ENCODE measurements at regions not wholly inside any gene's neighbourhood (a gene's known extent, or its start where the extent isn't known, plus 50 kb on each side); places are given as distances from the start of the nearest gene placed in this dataset.

DNA sequence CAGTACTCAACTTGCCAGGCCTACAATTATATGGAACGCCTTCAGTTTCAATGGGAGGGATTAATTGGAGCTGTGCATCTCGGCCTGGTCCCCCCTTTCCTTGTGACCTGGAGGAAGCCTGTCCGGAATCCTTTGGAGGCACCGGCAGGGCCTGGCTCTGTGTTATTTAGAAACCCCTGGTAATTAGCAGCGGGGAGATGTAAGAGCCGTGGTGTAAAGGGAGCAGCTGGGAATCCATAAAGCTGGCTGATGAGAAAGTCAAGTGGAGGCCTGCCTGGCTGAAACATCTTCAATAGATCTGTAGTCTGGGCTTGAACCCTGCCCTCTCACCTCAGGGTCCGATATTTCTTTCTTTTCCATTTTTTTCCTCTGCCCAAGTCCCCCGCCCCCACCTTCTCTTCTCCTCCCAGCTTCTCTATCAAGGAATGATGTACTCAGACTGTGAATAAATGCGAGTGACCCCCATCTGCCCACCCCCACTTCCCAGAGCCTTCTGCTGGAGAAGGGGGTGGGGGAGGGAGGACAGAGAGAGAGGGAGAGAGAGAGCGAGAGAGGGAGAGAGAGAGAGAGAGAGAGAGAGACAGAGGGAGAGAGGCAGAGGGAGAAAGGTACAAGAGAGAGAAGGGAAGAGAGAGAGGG lies 495.5 kb upstream of the ZFHX3 start (continued):
- TF ChIP-seq EZH2 (IDR thresholded peaks at IDR 0.05; ENCODE audit: low read depth, low read length, severe bottlenecking) = no peak
- TF ChIP-seq, protein P1, sequence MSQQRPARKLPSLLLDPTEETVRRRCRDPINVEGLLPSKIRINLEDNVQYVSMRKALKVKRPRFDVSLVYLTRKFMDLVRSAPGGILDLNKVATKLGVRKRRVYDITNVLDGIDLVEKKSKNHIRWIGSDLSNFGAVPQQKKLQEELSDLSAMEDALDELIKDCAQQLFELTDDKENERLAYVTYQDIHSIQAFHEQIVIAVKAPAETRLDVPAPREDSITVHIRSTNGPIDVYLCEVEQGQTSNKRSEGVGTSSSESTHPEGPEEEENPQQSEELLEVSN (IDR thresholded peaks at IDR 0.05) = no peak

All from H1 (cell line).